Kidney capillary endothelial cell (primary cell): ENCODE measurements at regions not wholly inside any gene's neighbourhood (a gene's known extent, or its start where the extent isn't known, plus 50 kb on each side); places are given as distances from the start of the nearest gene placed in this dataset.
A peak's percentile ranks its signal among the peaks of the same experiment; 100 is the strongest.
"Not testable (repeated sequence)": the region's sequence is repeated elsewhere in the genome, so short reads cannot be mapped to it uniquely, and the experiment has no call there.

Experiments
- DNase-seq: peaks from one replicate; pipeline ENCODE4 v3.0.0-alpha.2; 2018; ENCODE audit warnings: low spot score

DNA sequence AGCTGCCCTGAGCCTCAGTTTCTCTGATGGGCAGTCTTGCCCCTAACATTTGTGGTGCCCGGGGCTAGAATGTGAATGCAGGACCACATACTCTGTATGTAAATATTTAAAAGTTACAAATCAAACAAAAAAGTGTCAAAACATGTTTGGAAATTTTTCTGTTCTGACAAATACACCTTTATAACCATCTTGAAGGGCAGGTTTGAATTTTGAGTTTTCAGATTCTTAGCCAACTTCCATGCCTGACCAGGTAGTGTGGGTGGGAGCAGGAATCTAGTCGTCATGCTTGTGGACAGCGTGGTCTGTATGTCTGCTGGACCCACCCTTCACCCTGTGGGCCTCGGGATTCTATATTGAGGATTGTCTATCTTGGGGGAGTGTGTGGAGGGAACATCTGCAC, 325.1 kb downstream of the SOX4 start:
- DNase-seq, result no peak

DNA sequence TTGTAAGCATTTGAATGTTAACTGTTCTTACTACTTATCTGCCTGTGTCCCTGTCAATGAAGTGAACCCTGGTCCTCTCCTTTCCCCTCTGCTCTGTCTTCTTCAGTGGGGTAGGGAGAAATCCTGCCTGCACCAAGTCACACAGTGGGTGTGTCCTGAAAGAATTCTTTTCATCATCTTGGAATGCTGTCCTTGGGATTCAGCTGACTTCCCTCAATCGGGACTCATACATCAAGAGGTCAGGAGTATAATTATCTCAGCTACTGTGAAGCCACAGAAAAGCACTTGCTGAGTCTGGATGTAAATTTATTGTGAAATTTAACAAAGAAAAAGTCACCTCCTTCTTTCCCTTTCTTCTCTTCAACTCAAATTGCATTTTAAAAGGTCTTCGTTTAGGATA, 328.5 kb downstream of the SOX4 start:
- no peak for DNase-seq

DNA sequence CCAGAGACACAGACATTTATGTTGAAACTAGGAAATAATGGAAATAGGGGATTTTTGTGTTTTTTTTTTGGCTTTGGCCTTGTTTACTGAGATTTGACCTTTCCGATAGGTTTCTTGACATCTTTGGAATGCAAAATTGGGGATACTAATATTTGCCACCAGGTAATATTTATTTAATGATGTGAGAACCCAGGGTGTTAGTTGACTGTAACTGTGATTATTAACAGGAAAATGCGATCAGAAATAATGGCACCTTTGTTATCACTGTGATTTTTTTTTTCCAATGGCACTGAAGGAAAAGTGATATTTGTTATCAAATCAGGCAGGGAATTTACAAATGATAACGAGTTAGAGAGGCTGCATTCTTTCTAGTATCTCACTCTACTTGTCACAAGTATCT, 330.5 kb downstream of the SOX4 start:
- DNase-seq, result no peak

DNA sequence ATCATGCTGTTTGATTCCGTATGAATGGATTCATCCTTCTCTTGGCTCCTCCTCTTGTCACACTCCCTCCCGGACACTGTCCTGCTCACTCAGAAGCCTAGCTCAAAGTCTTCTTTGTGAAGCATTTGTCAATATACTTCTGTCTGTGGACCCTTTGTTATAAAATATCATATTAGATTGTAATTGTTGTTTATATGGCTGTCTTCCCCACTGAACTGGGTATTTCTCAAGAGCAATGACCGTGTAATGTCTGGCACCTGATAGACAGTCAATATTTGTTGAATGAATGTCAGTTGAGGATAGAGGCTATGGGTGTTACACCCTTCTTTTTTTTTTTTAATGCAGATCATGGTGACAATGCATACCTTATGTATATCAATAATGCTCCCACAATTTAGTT, 335.3 kb downstream of the SOX4 start:
- no peak for DNase-seq

DNA sequence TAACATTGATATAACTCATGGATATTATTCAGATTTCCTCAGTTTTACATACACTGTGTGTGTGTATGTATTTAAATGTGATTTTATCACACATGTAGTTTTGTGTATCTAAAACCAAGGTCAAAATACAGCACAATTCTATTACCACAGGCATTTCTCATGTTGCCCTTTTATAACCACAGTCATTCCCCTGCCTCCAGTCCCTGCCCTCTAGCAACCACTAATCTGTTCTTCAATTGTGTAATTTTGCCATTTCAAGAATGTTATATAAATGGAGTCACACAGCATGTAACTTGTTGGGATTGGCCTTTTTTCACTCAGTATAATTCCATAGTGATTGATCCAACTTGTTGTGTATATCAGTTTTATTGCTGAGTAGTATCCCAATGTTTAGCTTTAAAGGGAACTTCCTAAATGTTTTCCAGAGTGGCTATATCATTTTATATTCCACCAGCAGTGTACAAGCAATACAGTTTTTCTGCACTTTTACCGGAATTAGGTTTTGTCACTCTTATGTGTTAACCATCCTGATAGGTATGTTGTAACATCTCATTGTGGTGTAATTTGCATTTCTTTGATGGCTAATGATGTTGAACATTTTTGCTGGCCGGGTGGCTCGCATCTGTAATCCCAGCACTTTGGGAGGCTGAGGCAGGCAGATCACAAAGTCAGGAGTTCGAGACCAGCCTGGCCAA, 338.2 kb downstream of the SOX4 start:
- no peak for DNase-seq

DNA sequence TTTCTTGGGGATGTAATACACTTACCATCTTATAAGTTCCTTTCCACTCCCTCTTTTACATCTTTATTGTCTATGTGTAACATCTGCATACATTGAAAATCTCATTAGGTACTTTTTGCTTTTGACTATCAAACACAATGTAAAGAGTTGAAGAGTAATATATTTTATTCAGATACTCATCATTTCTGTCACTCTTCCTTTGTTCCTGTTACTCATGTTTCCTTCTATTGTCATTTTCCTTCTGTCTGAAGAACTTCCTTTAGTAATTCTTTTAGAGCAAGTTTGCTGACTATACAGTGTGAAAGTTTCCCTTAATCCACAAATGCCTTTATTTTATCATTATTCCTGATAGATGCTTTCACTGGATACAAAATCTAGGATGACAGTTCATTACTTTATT, 339.8 kb downstream of the SOX4 start:
- peak; percentile 81 for DNase-seq

DNA sequence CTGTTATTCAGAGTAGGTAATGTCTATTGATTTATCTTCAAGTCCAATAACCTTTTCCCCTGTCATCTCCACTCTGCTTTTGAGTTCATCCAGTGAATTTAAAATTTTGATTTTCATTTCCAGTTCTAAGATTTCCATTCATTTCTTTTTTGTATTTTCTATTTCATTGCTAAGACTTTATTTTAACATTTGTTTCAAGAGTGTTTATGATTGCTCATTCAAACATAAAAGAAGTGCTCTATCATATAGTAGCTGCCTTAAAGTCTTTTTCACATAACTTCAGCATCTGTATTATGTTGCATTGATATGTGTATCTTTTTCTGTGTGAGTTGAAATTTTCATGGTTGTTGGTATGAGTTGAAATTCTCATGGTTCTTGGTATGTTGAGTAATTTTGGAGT, 341.6 kb downstream of the SOX4 start:
- DNase-seq, result no peak

DNA sequence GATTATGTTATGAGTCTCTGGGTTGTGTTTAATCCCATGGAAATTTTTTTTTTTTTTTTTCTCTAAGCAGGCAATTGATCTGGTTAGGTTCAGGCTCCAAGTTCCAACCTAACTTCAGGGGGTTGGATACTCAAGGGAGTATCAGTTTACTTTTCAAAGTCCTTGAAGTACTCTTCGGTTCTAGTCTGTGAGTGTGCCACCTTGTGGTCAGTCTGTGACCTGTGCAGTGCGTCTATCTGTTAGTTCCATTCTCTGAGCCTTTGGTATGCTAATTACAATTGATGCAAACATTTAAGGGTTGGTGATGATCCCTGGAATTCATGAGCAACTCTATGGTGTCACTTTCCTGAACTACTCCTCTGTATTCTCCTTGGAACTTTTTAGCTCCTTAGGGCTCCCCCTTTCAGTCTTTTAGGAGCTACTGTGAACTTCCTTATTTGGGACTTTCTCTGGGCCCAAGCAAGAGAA, 342.0 kb downstream of the SOX4 start:
- no peak for DNase-seq

DNA sequence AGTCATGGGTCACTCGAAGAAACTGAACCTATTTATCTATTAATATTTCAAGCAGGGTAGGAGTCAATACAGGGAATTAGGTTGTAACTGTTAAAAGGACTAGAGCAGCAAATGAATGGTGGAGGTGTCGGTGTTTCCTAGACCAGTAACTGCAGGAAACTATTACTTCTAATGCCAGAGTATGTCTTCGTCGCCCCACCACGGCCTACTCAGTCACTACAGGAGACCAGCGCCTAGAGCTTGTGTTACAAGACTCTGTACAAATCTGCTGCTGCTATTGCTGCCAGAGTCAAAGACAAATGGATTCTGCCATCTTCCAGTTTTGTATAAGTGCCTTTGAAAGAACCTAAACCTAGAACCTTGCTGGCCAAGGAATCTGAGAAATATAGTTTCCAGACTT, 343.9 kb downstream of the SOX4 start:
- no peak for DNase-seq

DNA sequence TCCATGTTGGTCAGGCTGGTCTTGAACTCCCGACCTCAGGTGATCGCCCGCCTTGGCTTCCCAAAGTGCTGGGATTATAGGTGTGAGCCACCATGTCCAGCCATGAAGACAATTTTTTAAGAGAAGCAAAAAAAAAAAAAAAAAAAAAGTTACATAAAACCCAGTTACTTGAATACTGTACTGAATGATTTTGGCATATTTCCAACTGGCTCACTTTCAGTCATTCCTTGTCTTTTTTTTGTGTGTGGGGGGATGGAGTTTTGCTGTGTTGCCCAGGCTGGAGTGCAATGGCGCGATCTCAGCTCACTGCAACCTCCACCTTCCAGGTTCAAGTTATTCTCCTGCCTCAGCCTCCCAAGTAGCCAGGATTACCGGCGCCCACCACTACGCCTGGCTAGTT, 345.5 kb downstream of the SOX4 start:
- DNase-seq, result not testable (repeated sequence)

DNA sequence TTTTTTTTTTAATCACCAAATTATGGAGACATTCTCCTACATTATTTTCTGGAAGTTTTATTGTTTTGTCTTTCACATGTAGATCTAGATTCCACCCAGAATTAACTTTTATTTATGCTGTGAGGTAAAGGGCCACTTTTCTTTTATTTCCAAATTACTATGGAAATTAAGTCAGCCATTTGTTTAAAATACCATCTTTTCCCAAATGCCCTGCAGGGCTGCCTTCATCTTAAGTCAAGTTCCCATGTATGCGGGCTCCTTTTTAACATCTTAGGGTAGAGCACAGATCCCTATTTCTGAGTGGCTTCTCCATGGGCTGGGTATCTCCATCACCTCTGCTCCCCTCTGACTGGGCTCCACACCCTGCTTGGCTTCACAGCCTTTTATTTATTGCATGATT, 348.4 kb downstream of the SOX4 start:
- DNase-seq, result no peak

DNA sequence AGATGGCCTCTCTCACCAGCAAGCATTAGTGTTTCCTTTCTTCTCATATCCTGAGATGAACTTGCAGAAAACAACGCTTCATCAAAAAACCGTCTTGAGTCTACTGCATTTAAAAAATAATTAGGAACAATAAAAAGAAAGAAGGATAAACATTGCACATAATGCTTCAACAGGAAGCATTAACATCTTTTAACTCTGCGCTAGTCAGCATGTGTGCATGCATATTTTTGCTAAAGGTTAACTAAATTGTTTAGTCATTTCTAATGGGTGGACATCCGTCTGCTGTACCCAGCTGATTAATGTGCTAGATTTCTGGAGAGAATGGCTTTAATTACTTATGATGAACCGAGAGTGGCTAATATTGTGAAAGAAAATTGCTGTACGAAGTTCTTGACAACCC, 349.3 kb downstream of the SOX4 start:
- DNase-seq, result no peak

DNA sequence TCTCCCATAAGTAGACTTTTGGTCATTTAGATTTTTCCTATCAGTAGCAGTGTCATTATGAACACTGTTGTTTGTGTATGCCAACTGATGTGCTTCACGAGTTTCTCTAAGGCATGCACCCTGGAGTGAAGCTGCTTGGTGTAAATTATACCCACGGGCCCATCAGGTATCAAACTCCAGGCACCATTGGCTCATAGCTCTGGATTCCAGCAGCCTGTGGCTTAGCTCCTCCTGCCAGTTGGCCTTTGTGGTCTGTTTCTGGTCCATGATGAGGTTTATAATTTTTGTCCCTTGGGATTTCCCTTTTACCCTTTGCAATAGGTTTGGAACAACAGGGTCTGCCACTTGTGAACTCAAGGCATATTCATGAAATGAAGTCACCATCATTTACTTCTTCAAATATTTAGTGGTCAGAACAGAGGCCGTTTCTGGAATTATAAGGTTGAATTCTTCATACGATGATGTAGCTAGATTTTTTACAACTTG, 350.5 kb downstream of the PRL start:
- DNase-seq, result no peak

DNA sequence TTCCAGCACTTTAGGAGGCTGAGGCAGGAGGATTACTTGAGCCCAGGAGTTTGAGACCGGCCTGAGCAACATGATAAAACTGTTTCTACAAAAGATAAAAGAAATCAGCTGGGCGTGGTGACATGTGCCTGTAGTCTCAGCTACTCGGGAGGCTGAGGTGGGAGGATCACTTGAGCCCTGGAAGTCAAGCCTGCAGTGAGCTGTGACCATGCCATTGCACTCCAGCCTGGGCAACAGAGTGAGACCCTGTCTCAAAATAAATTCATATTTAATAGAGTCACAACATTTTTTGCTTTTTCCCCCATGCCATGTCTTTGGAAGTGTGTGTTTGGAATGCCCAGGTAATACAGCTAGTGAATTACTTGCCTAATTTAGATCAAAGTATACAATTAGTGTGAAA, 349.6 kb downstream of the PRL start:
- DNase-seq, result not testable (repeated sequence)

DNA sequence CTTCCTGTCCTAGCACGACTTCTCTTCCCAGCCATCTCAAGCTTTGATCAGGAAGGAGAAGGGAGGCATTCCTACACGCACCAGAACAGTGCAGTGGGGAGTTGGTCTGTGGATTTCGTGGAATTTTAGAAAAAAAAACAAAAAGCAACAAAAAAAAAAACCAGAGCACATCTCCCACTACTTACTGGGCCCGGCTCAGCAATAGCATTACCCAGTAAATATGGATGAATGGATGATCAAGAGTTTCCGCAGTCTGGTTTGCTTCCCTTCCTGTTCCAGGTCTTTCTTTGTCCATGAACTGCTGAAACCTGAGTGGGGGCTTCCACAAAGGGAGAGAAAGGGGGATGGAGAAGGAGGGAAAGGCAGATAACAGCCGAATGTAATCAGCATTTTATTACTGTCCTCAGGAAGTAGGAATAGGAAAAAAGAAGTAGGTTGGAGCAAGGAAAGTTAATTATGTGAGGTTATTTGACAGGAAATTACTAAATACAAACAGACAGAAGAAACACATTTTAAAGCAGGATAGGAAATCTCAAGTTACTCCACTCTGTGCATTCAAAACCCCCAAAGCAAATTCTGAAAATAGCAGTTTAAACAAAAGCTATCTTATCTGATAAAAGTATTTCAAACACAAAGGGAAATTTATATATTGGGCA, 349.0 kb downstream of the PRL start:
- DNase-seq, result peak; percentile 30

DNA sequence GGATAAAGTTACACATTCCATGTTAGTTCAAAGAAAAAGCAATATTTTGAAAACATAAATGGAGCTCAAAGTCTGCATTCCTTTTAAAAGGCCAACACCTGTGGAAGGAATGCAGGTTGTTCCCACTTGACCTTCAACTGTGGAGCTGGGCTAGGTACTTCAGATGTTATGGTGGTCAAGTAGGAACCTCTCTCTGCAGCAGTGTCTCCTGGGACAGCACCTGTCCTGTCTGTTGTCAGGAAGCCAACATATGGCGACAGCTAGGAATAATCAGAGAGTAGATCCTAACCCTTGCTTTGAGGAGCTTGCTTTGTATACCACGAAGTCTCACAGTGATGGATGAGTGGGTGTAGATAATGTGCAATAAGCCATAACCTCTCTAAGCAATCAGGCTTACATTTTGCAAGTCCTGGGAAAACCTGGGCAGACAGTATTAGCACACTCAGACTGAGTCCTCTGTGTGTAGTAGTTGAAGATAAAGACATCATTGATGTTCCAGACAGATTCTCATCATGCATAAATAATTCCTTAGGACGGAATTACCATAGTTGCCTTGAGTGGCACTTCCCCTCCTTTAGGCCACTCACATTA, 347.5 kb downstream of the PRL start:
- no peak for DNase-seq

DNA sequence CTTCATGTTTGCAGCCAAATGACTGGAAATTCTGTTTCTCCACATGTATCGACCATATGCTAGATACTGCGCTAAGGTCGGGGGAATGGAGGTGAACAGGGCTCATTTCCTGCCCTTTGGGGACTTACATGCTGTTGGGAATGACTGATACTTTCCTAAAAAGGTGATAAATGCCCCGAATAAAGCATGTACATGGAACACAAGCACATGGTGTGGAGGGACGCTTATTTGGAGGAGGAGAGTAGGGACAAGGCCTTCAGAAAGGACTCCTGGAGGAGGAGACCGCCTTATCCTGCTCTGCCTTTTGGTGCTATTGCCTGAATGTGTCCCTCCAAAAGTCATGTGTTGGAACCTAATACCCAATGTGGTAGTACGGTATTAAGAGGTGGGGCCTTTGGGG, 344.5 kb downstream of the PRL start:
- DNase-seq, result no peak

DNA sequence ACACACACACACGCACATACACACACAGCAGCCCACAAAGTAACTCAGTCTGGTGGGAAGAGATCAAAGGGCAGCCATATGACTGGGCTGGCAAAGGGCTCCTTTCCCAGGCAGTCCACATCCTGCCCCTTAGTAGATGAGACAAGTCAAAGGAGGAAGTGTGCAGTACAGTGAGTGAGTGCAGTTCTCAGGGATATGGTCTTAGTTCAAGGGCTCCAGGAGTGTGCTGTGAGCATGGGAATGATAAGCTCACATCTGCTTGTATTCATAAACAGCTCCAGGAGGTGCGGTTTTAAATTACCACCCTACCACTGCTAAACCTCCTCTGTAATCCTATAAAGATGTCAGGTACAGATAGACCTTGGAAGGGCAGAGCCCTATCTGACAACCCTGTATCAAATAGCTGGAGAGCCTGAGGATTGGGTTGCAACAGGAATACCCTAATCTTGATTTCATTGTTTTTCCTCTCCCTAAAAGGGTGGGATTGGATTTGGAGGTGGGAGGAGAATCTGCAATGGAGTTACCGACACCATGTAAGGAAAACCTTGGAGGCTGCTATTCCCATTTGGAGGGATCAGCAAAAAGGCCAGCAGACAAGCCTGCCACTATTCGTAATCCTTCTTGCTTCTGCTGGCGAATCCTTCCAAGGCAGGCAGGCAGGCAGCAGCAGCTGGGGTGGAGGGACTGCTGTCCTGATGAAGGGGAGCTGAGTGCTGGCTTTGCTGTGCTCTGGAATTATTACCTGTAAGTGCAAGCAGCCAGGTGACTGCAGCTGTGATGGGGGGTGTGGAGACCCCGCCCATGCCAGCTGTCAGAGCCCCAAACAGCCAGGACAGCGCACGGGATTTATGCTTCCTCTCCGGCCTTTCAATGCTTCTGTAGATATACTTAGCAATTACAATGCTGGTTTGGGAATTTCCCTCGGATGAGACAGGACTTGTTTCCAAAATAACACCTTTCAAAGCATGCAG, 342.7 kb downstream of the PRL start:
- peak; percentile 88 for DNase-seq

DNA sequence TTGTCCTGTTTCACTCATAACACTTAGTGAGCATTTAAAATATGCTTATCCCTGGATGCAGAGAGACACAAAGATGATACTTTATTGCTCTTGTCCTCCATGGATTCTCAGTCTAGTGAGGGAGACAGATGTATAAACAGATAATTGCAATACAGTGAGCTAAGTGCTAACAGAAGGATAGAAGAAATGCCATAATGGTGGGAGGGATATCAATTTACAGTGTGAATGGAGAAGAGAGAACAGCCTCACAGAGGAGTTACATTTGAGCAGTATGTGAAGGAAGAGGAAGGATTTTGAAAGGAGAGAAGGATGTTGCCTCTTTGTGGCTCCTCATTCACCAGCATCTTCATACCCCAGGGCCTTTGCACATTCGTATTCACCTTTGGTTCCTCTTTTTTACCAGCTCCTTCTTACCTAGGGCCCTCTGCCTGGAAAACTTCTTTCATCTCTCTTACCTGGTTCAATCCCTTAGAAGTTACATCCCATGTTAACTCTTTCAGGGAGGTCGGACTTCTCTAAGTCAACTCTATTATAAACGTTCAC, 341.7 kb downstream of the PRL start:
- no peak for DNase-seq

DNA sequence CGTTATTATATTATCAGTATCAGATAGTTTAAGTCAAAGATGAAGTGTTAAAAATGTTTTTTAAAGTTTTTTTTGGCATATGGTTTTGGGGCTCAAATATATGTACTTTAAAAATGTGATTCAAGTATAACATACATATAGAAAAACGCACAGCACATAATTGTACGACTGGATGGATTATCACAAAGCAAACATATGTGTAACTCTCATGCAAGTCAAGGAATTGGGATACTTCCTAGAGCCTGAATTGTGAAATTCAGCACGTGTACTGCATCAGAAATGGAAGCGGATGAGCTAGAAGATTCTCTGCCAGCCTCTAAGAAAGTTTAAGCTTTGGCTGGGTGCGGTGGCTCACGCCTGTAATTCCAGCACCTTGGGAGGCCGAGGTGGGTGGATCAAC, 340.9 kb downstream of the PRL start:
- DNase-seq, result no peak

DNA sequence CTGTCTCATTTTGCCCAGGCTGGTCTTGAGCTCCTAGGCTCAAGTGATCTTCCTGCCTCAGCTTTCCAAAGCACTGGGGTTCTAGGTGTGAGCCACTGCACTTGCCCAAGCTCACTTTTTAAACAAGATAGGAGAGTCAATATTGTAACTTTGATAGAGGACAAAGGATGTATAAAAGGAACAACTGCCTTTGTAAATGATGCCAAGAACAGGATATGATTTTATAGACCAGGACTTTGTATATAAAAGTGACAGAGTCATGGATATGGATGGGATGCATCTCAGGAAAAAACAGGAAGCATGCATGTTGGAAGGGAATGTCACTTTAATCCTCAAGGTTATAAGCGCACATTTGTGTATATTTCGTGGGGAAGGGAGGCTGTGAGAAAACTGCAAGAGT, 338.4 kb downstream of the PRL start:
- DNase-seq, result no peak

DNA sequence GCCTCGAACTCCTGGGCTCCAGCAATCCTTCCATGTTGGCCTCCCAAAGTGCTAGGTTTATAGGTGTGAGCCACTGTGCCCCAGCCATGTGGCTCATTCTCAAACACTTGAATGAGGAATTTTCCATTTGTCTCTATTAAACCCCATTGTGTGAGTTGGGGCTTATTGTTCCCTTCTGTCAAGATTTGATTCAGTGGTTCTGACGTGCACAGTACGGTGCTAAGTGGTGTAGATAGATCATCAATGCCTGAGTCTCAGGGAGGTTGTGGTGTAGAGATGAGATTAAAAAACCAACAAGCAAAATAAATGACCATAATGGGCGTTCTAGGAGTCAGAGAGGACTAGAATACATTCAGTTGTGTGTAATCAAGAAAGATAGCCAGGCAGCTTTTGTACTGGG, 335.6 kb downstream of the PRL start:
- DNase-seq, result no peak
